ENCODE measurements at regions not wholly inside any gene's neighbourhood (a gene's known extent, or its start where the extent isn't known, plus 50 kb on each side); places are given as distances from the start of the nearest gene placed in this dataset.

DNA sequence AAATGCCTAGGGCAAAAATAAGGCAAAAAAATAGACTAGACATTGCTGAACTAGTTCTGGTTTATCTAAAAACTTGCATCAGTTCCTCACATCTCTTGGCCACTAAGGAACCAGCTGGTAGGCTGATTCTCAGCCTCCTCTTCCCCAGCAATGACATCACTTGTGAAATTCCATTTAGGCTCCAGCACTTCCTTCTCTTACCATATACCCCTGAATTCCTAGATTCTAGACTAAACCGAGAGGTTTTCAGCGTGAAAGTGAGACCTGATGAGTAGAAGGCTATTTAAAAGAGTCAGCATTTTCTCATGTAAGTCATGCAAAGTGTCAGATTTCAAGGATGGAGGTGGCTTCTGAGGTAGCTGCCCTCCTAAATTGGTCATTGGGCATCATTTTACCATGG, 247.1 kb upstream of the CDIN1 start:
- Histone ChIP-seq H3K23ac (ENCODE audit: low read depth, low read length) (no peak overlapping the region), H3K27ac (ENCODE audit: insufficient read depth, low read length) (no peak overlapping the region), H4K91ac (ENCODE audit: insufficient read depth, low read depth, low read length) (no peak overlapping the region), H3K18ac (ENCODE audit: low read depth, low read length) (peak overlapping the region; percentile 44; the same call in 1 of the 2 replicates), H2BK15ac (ENCODE audit: low read depth, low read length) (no peak overlapping the region), H2BK20ac (ENCODE audit: low read depth, low read length) (peak overlapping the region; percentile 9; the same call in 1 of the 2 replicates), H3K79me1 (ENCODE audit: low read depth in 1 of 2, low read length in 2 of 2) (no peaks in the 10 kb centered on the region), H2BK5ac (ENCODE audit: low read depth, low read length, poor library complexity, severe bottlenecking) (no peak overlapping the region), H4K20me1 (ENCODE audit: insufficient read depth, low read length) (no peaks in the 10 kb centered on the region), H3K4me1 (ENCODE audit: control insufficient read depth, insufficient read depth, low read length) (peaks cover 6% of the 10 kb centered on the region; the same call in 1 of the 2 replicates), H2AFZ (replicated peaks; ENCODE audit: low read length, poor library complexity) (no peak overlapping the region), H2AK5ac (ENCODE audit: low read depth, low read length) (no peak overlapping the region; the same call in 1 of the 2 replicates), H3K4me2 (ENCODE audit: low read depth, low read length) (no peak overlapping the region), H3K56ac (ENCODE audit: extremely low read depth, insufficient read depth, low read length) (no peak overlapping the region), H3K9me1 (ENCODE audit: insufficient read depth, low read length) (no peaks in the 10 kb centered on the region; the same call in 1 of the 2 replicates), H3K27me3 (ENCODE audit: control insufficient read depth, insufficient read depth, low read length) (no peaks in the 10 kb centered on the region), H3K9ac (ENCODE audit: low read depth, low read length) (no peak overlapping the region), H3K9me3 (ENCODE audit: control insufficient read depth, insufficient read depth, low read length) (no peaks in the 10 kb centered on the region), H2AK9ac (replicated peaks; ENCODE audit: low read depth, low read length, poor library complexity) (no peak overlapping the region), H3K14ac (replicated peaks; ENCODE audit: low read depth, low read length) (no peak overlapping the region), H3K4me3 (ENCODE audit: insufficient read depth, low read depth, low read length) (no peak overlapping the region), H3K4ac (ENCODE audit: low read depth, low read length) (no peak overlapping the region), H2BK120ac (ENCODE audit: low read depth, low read length) (peak overlapping the region; percentile 1; the same call in 1 of the 2 replicates), H3K36me3 (ENCODE audit: control insufficient read depth, insufficient read depth, low read length) (no peaks in the 10 kb centered on the region), H4K5ac (ENCODE audit: low read depth, low read length) (peak overlapping the region; percentile 63; the same call in 1 of the 2 replicates), H4K8ac (ENCODE audit: low read depth in 2 of 2, low read length in 2 of 2) (0 out of 4 replicates have a peak overlapping the region, but pooled peaks of 1 of the 2 experiments have one; percentile 1)
- ChIA-PET CTCF (interaction anchor here (0.6 kb wide), 2 partner anchors 792 to 1585 kb away, joined by 3 read pairs; no protein-coding TSS in a partner anchor), POLR2A (ENCODE audit: unreplicated experiment) (no interaction called here)
- no CpG with 5 or more reads among the region's 2 CpGs for WGBS, 2 experiments (ENCODE audit: extremely low coverage in 2 of 2, insufficient read length in 1 of 2)
- ATAC-seq (ENCODE audit: low read depth) (no peak), DNase-seq (peak; percentile 57)
- dilution Hi-C loops (cut with HindIII; ENCODE audit: low sequenced_read_pairs, unreplicated experiment), result no loop called here
- BruUV-seq (replicated peaks), result no TSS peak
- intact Hi-C loops (cut with micrococcal nuclease), result no loop called here
- TF ChIP-seq MAFK (IDR thresholded peaks at IDR 0.05; ENCODE audit: low read depth, low read length) (peak; percentile 74), MXI1 (IDR thresholded peaks at IDR 0.05; ENCODE audit: borderline replicate concordance, low read depth, low read length) (no peak)
- in situ Hi-C loops (cut with MboI; ENCODE audit: low sequenced_read_pairs), result no loop called here

Data from IMR-90 (cell line).